ENCODE measurements at regions not wholly inside any gene's neighbourhood (a gene's known extent, or its start where the extent isn't known, plus 50 kb on each side); places are given as distances from the start of the nearest gene placed in this dataset.

DNA sequence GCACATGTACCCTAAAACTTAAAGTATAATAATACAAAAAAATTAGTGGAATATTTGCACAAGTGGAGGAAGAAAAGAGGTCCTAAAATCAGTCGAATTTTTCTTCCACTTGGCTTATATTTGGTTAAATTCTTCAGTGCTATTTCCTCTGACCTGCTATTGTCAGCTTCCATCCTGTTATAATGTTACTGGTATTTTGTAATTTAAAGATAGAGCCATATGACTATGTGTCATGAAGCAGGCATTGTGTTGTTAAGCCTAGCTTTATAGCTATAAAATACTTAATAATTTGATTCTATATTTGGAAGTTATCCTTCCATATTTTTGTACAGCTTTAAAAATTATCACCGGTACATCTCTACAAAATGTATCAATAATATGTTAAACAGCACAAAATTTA, 455.9 kb upstream of the MARCKS start:
- TF ChIP-seq, protein P1, sequence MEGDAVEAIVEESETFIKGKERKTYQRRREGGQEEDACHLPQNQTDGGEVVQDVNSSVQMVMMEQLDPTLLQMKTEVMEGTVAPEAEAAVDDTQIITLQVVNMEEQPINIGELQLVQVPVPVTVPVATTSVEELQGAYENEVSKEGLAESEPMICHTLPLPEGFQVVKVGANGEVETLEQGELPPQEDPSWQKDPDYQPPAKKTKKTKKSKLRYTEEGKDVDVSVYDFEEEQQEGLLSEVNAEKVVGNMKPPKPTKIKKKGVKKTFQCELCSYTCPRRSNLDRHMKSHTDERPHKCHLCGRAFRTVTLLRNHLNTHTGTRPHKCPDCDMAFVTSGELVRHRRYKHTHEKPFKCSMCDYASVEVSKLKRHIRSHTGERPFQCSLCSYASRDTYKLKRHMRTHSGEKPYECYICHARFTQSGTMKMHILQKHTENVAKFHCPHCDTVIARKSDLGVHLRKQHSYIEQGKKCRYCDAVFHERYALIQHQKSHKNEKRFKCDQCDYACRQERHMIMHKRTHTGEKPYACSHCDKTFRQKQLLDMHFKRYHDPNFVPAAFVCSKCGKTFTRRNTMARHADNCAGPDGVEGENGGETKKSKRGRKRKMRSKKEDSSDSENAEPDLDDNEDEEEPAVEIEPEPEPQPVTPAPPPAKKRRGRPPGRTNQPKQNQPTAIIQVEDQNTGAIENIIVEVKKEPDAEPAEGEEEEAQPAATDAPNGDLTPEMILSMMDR (IDR thresholded peaks at IDR 0.05), result no peak
- TF ChIP-seq TCF7L2 (IDR thresholded peaks at IDR 0.05; ENCODE audit: low read depth, low read length) (no peak), POLR2AphosphoS5 (IDR thresholded peaks at IDR 0.05; ENCODE audit: low read depth, low read length) (no peak), SIN3A (IDR thresholded peaks at IDR 0.05; ENCODE audit: borderline replicate concordance, insufficient read depth, low read depth, low read length) (no peak)
- TF ChIP-seq, protein P2, sequence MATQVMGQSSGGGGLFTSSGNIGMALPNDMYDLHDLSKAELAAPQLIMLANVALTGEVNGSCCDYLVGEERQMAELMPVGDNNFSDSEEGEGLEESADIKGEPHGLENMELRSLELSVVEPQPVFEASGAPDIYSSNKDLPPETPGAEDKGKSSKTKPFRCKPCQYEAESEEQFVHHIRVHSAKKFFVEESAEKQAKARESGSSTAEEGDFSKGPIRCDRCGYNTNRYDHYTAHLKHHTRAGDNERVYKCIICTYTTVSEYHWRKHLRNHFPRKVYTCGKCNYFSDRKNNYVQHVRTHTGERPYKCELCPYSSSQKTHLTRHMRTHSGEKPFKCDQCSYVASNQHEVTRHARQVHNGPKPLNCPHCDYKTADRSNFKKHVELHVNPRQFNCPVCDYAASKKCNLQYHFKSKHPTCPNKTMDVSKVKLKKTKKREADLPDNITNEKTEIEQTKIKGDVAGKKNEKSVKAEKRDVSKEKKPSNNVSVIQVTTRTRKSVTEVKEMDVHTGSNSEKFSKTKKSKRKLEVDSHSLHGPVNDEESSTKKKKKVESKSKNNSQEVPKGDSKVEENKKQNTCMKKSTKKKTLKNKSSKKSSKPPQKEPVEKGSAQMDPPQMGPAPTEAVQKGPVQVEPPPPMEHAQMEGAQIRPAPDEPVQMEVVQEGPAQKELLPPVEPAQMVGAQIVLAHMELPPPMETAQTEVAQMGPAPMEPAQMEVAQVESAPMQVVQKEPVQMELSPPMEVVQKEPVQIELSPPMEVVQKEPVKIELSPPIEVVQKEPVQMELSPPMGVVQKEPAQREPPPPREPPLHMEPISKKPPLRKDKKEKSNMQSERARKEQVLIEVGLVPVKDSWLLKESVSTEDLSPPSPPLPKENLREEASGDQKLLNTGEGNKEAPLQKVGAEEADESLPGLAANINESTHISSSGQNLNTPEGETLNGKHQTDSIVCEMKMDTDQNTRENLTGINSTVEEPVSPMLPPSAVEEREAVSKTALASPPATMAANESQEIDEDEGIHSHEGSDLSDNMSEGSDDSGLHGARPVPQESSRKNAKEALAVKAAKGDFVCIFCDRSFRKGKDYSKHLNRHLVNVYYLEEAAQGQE (IDR thresholded peaks at IDR 0.05; ENCODE audit: insufficient read depth in 1 of 2, low read depth in 2 of 2, low read length in 1 of 2), result no peak
